HG03469 (cell line): ENCODE measurements at regions not wholly inside any gene's neighbourhood (a gene's known extent, or its start where the extent isn't known, plus 50 kb on each side); places are given as distances from the start of the nearest gene placed in this dataset.
"Not testable (repeated sequence)": the region's sequence is repeated elsewhere in the genome, so short reads cannot be mapped to it uniquely, and the experiment has no call there.

Source experiments
- ATAC-seq: cut with Tn5 transposase; IDR thresholded peaks from one replicate; pipeline ENCODE4 v1.9.1; 2021; ENCODE audit warnings: mild to moderate bottlenecking, moderate library complexity, moderate number of reproducible peaks; ENCODE audit not compliant: unreplicated experiment

- ATAC-seq, result no peak
Measured at GRCh38 chr13:71382285-71382684, 484.7 kb downstream of the DACH1 start.

- no peak for ATAC-seq
Measured at GRCh38 chr13:71380191-71380590, 486.8 kb downstream of the DACH1 start.

GRCh38 chr13:71378961-71379905, 487.8 kb downstream of the DACH1 start:
- ATAC-seq, result no peak

DNA sequence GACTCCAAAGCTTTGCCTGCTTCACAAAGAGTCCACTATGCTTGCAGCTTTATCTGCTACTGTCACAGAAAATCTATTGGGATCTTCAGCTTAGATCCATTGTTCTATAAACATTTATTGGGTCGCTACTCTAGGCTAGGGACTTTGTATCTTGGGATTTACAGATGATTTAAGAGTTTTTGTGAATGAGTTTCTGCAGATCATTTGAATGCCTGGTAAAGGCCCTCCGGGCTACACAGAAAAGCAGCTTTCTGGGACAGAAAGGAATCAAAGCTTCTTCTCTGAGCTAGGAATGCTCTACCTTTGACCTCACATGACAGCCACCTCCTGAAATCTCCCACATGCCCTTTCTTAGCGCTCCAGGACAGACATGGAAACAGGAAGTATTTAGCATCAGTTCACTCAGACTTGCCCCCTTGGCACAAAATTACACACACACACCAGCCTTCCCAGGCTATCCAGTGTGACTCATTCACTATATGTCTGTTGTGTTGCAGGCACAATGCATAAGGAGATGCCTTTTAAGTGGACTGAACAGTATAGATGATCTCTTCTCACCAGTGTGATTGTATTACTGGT, 492.4 kb downstream of the DACH1 start:
- ATAC-seq, result no peak

- ATAC-seq, result no peak
Measured at GRCh38 chr13:71368336-71368735, 498.7 kb downstream of the DACH1 start.

DNA sequence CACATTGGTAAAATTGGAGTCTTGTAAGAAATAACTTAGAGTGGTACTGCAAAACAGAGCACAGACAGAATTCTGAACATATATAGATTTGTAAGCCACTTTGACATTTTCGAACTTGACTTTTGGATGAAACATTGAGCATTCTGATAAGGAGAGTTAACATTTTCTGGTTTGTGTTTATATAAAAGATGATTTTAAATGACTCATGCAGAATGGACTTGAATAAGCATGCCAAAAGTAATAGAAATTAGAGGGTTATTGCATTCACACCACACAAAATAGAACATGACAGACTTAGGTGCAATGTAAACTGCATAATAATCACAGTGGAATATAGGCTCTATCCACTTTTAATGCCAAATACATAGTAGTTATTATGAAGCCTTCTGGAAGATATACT, 507.0 kb downstream of the DACH1 start:
- ATAC-seq, result no peak

DNA sequence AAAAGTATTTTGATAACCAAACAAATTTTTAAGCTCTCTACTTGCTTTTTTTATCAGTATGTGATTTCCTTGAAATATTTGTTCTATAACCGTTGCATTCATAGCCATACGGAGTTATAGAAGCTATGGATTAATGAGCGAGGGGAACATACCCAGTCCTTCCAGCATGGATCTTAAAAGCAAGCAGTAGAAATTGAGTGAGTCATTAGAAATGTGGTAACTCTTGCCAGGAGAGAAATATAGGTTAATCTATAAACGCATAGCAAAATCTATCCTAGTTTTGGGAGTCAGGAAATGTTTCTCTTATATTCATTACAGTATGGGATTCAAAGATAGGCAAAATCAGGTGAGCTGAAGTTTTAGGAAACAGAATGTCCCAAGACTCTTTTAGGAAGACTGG, 507.4 kb downstream of the DACH1 start:
- ATAC-seq, result no peak

- ATAC-seq, result no peak
Measured at GRCh38 chr13:71358218-71358617, 508.8 kb downstream of the DACH1 start.

- ATAC-seq, result no peak
Measured at GRCh38 chr13:71355010-71355409, 512.0 kb downstream of the DACH1 start.

DNA sequence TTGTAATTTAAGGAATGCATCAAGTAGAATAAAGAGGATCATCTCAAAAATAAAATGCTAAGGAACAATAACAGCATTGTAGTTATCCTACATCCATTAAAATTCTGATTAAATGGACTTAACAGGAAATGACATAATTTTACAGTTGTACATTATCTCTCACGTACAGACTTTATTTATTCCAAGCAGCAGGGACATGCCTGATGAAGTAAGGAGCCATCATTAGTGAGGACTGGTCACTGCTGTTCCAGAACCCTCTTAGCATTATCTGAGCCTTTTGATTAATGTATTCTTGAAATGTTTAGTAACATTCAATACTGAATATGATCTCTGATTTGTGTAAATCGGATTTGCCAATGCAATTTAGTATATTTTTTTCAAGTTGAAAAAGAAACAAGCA, 516.1 kb downstream of the DACH1 start:
- ATAC-seq, result no peak

DNA sequence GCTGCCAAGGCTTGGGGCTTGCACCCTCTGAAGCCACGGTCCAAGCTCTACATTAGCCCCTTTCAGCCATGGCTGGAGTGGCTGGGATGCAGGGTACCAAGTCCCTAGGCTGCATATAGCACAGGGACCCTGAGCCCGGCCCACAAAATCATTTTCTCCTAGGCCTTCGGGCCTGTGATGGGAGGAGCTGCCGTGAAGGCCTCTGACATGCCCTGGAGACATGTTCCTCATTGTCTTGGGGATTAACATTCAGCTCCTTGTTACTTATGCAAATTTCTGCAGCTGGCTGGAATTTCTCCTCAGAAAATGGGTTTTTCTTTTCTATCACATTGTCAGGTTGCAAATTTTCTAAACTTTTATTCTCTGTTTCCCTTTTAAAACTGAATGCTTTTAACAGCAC, 521.1 kb downstream of the DACH1 start:
- ATAC-seq, result not testable (repeated sequence)

DNA sequence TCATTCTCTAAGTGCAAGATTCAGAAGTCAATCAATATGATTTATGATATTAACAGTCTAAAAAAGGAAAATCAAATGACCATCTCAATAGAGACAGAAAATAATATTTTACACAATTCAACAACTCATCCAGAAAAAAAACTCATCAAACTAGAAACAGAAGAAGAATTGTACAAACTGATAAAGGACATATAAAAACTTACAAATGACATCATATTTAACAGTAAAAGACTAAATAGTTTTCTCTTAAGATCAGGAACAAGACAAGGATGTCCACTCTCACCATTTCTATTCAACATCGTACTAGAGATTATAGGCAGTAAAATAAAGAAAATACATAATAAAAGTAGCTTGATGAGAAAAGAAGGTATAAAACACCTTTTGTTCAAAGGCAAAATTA, 527.3 kb downstream of the DACH1 start:
- ATAC-seq, result no peak

- no peak for ATAC-seq
Measured at GRCh38 chr13:71339005-71339404, 528.0 kb downstream of the DACH1 start.

DNA sequence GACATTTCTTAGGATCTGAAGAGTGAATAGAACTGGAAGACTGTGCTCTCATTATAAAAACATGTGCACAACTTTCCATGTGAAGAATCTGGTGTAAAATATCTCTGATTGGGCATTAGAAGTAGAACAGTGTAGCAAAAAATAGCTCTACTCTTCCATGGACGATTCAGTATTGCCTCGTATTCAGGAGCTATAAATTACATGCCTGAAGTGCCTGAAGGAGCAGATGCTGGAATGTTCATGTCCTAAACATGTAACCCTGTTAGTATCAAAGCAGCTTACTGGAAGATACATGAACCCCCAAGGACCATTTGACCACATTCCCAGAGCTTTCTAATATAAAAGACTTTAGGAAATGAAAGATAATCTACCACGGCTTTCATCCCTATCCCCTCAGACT, 528.9 kb downstream of the DACH1 start:
- ATAC-seq, result no peak

DNA sequence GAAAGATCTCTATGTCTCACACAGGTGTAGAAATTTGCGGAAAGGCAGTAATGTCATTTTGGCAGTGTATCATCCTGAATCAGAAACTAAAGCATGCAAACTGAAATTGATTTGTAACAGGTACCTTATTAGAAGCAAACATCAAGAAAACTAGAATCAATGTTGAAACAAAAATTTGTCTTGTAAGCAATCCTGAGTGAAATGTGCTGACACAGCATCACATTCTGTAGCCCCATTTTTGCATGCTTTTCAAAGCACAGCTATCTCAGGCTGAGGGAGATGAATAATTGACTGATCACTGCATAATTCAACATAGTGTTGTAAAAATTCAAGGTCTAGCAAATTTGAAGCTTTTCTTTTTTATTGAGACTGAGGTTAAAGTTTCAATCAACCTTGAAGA, 539.7 kb downstream of the DACH1 start:
- no peak for ATAC-seq

DNA sequence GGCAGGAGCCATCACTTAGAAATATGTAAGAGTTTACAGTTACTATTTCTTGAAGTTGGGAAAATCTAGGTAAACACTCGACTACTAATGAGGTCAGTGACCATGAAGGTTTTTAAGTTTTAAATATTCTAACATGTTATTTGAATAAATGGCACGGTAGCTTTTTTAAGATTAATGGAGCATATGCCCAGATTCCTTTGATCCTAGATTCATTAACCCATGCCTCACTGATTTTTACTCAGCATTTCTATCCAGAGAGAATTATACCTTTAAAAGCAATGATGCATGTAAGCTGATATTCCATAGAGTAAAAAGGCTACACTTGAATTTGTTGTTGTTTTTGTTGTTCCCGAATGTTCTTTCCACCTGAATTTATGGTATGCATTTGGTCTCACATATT, 541.4 kb downstream of the DACH1 start:
- no peak for ATAC-seq

- ATAC-seq, result no peak
Measured at GRCh38 chr13:71323266-71323665, 543.7 kb downstream of the DACH1 start.

GRCh38 chr13:71320452-71320851, 546.6 kb downstream of the DACH1 start:
- no peak for ATAC-seq

DNA sequence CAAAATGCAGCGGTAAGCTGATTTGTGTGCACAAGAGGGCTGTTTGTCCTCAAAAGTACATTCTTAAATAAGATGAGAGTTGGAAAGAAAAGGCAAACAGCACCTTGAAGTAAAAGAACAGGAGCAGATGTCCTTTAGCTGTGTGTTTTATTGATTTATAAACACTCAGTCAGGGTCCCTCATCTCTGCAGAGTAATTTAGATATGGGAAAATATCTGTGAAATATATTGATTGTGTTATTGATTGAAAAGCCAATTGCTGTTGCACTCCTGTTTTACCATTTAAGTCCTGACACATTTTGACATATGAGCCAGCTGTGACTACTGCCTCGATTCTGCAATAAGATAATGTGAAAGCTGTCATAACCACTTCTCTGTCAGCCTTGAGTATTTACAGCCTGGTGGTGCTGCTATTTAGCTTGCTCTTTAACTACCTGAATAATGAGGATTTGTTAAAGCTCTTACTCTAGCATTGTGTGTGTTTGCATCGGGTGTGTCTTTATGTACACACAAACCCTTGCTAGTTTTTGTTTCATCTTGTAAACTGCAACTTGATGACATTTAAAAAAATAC, 550.1 kb downstream of the DACH1 start:
- no peak for ATAC-seq

- no peak for ATAC-seq
Measured at GRCh38 chr13:71312923-71313322, 554.1 kb downstream of the DACH1 start.

GRCh38 chr13:71309905-71310304, 557.1 kb downstream of the DACH1 start:
- ATAC-seq, result no peak

DNA sequence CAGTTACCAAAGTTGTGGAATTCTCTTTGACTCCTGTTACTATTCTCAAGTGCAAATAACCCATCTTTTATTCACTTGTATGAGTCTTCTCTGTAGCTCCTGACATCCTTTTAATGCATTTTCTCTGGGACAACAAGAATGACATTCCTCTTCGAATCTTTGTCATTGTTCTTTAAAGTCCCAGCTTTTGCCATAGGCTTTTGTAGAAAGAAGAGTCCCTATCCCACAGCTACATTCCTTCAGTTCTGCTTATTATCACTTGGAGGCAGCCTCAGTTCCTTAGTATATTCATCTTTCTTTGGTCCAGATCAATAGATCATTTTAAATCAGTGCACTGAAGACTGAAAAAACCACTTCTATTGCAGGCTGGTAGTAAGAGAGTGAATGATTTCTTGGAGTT, 560.2 kb downstream of the DACH1 start:
- ATAC-seq, result no peak
